Choroid plexus epithelial cell (primary cell): ENCODE measurements at regions not wholly inside any gene's neighbourhood (a gene's known extent, or its start where the extent isn't known, plus 50 kb on each side); places are given as distances from the start of the nearest gene placed in this dataset.

Experiments
- DNase-seq: peaks from one replicate; pipeline ENCODE4 v3.0.0-alpha.2; 2010; ENCODE audit warnings: low read depth
- H3K4me3 ChIP-seq: 2 replicates; pipeline ENCODE4 v1.5.1; 2011; ENCODE audit warnings: low read depth, mild to moderate bottlenecking, control low read depth, low read length, moderate library complexity
- TF ChIP-seq, protein P1 (sequence below): conservative IDR thresholded peaks from 2 replicates; pipeline ENCODE4 v1.5.1; 2011; ENCODE audit warnings: low read depth, mild to moderate bottlenecking, control low read depth, inconsistent platforms, low read length, moderate library complexity

DNA sequence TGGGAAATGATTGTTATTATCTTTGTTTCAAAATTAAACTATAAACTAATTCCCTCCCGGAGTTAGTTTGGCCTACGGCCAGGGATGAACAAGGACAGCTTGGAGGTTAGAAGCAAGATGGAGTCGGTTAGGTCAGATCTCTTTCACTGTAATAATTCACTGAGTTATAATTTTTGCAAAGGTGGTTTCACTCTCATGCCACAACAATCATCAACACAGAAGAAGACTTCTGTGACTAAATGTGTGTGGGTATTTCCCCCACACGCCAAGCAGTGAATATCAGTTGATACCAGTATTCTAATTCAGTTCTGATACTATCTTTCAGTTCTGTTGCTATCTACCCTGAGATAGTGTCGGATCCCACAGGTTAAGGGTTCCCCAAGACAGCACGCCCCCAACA, 215.1 kb downstream of the S1PR1 start:
- DNase-seq = no peak
- TF ChIP-seq, protein P1, sequence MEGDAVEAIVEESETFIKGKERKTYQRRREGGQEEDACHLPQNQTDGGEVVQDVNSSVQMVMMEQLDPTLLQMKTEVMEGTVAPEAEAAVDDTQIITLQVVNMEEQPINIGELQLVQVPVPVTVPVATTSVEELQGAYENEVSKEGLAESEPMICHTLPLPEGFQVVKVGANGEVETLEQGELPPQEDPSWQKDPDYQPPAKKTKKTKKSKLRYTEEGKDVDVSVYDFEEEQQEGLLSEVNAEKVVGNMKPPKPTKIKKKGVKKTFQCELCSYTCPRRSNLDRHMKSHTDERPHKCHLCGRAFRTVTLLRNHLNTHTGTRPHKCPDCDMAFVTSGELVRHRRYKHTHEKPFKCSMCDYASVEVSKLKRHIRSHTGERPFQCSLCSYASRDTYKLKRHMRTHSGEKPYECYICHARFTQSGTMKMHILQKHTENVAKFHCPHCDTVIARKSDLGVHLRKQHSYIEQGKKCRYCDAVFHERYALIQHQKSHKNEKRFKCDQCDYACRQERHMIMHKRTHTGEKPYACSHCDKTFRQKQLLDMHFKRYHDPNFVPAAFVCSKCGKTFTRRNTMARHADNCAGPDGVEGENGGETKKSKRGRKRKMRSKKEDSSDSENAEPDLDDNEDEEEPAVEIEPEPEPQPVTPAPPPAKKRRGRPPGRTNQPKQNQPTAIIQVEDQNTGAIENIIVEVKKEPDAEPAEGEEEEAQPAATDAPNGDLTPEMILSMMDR = no peak
- no peak overlapping the region for H3K4me3 ChIP-seq

DNA sequence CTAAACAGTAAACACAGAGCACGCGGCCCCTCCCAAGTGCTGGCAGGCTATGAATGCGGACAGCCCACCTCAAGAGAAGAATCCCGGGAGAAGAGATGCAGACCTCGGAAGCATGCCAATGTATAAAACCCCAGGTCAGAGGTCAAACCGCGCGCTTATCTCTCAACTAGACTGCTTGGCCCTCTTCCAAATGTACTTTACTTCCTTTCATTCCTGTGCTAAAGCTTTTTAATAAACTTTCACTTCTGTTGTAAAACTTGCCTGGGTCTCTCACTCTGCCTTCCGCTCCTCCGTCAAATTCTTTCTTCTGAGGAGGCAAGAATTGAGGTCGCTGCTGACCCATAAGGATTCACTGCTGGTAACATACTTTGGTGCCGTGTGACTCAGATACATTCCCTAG, 216.0 kb downstream of the S1PR1 start:
- no peak for DNase-seq
- H3K4me3 ChIP-seq = no peak overlapping the region
- TF ChIP-seq, protein P1 = no peak

DNA sequence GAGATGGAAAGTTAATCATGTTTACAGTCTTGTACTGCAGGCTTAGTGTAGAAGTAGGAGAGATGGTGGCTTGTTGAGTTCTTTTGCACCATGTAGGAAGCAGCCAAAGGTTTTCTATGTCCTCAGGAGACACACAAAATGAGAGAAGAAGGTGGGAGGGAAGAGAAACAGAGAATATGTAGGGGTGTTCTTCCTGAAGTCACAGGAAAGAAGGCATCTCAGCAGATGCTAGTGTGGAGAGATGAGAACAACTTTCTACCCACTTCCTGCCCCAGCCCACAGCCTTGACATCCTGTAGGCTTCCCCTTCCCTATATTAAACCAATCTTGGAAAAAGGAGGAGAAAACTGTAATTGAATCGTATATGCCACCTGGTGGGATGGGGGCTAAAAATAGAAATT, 217.0 kb downstream of the S1PR1 start:
- no peak overlapping the region for H3K4me3 ChIP-seq
- TF ChIP-seq, protein P1 = no peak
- DNase-seq = no peak

DNA sequence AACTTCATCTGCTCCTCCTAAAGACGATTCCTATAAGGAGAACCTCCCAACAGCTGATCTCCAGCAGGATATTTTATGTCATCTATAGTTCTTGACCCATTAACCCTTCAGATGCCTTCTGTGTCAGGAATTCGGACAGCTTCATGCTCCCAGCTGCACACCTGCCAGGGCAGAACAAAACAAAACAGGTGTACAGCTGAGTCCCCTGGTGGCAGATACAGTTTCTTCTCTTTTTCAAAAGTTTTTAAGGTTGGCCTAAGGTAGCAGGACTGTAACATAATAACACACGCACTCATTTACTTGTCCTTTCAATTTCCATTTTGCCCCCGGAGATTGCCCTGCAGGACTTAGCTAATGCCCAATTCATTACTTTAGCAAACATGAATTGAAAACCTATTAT, 218.3 kb downstream of the S1PR1 start:
- TF ChIP-seq, protein P1 = no peak
- H3K4me3 ChIP-seq = no peak overlapping the region
- no peak for DNase-seq

DNA sequence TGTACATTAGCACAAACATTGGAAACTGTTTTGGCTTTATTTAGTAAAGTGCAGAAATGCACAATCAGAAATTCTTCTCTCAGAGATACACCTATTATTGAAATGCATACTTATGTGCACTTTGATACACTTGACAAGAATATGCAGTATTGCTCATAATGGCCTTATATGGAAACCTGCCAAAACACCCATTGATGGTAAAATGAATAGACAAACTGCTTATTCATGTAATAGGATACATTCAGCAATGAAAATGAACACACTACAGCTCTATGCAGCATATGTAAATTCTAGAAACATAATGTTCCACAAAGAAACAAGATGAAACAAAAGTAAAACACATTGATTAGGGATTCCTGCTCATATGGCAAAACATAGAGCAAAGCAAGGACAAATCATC, 223.9 kb downstream of the S1PR1 start:
- peak; percentile 5 for DNase-seq
- TF ChIP-seq, protein P1 = no peak
- no peak overlapping the region for H3K4me3 ChIP-seq

DNA sequence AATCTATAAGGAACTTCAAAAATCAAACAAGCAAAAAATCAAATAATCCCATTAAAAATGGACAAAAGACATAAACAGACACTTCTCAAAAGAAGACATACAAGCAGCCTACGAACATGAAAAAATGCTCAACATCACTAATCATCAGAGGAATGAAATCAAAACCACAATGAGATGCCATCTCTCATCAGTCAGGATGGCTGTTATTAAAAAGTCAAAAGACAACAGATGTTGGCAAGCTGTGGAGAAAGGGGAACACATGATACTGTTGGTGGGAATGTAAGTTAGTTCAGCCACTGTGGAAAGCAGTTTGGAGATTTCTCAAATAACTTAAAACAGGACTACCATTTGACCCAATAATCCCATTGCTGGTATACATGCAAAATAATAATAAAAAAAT, 226.4 kb downstream of the S1PR1 start:
- H3K4me3 ChIP-seq = no peak overlapping the region
- DNase-seq = no peak
- TF ChIP-seq, protein P1 = no peak

DNA sequence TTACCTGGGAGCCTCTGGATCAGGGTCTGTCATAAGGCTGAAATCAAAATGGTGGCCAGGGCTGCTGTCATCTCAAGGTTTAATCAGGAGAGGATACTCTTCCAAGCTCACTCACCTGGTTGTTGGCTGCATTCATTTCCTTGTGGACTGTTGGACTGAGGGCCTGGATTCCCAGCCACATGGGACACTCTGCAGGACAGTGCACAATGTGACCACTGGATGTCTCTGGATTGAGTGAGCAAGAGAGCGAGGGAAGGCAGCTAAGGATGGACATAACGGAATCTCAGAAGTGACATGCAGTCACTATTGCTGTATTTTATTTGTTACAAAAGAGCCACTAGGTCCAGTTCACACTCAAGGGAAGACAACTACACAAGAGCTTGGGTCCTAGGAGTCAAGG, 229.1 kb downstream of the S1PR1 start:
- H3K4me3 ChIP-seq = no peak overlapping the region
- DNase-seq = no peak
- TF ChIP-seq, protein P1 = no peak
